GM12891 (cell line): ENCODE measurements at regions not wholly inside any gene's neighbourhood (a gene's known extent, or its start where the extent isn't known, plus 50 kb on each side); places are given as distances from the start of the nearest gene placed in this dataset.

Source experiments
- PAX5 ChIP-seq: IDR thresholded peaks from 2 replicates; pipeline ENCODE4 v1.6.1; 2011; ENCODE audit warnings: low read length, moderate library complexity, mild to moderate bottlenecking; ENCODE audit not compliant: insufficient read depth, severe bottlenecking
- POLR2A ChIP-seq: IDR thresholded peaks from 2 replicates; pipeline ENCODE4 v1.6.1; 2011; ENCODE audit warnings: low read depth, low read length, control low read depth
- POLR2AphosphoS5 ChIP-seq: IDR thresholded peaks from 2 replicates; pipeline ENCODE4 v1.6.1; 2011; ENCODE audit warnings: low read depth, low read length, control low read depth
- POU2F2 ChIP-seq: IDR thresholded peaks from 2 replicates; pipeline ENCODE4 v1.6.1; 2011; ENCODE audit warnings: low read depth, mild to moderate bottlenecking, control low read depth, low read length, moderate library complexity
- TAF1 ChIP-seq: IDR thresholded peaks from 2 replicates; pipeline ENCODE4 v1.6.1; 2011; ENCODE audit warnings: low read depth, low read length, control low read depth

DNA sequence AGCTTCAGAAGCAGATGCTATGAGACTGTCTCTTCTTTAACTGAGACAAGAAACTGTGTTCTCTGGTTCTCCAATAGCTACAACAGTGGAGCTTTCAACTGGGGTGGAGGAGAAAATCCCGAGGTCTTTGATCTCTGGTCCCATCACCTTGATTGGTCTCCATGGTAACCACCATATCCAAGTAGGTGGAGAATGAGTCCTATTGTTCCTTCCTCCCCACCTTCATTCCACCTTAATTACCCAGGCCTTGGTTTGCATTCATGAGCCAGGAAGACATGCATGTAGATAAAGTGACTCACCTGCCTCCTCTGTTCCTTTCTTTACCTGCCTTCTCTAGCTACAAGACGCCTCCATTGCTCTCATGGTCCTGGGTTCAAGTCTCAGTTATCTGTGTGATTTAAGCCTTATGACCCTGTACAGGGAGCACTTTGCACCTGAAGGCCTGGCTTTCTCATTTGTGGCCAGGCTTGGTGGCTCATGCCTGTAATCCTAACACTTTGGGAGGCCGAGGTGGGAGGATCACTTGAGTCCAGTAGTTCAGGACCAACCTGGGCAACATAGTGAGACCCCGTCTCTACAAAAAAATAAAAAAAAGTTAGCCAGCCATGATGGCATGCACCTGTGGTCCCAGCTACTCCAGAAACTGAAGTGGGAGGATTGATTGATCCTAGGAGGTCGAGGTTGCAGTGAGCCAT, 157.7 kb upstream of the TBX3 start:
- TF ChIP-seq POLR2AphosphoS5 (no peak), TAF1 (no peak), PAX5 (no peak), POLR2A (no peak), POU2F2 (no peak)
